ENCODE measurements at regions not wholly inside any gene's neighbourhood (a gene's known extent, or its start where the extent isn't known, plus 50 kb on each side); places are given as distances from the start of the nearest gene placed in this dataset.

- TF ChIP-seq CTCF (IDR thresholded peaks at IDR 0.05; ENCODE audit: borderline replicate concordance, extremely low read depth, insufficient read depth), result no peak
- Histone ChIP-seq H3K27ac (ENCODE audit: low read depth in 2 of 2, low read length in 2 of 2) (no peak overlapping the region), H3K9me3 (ENCODE audit: control insufficient read depth in 2 of 3, insufficient read depth in 1 of 3, low read length in 3 of 3) (no peaks in the 10 kb centered on the region), H3K4me3 (ENCODE audit: low read length in 3 of 3) (no peak overlapping the region), H3K36me3 (ENCODE audit: control insufficient read depth in 2 of 3, insufficient read depth in 3 of 3, low read length in 3 of 3) (no peaks in the 10 kb centered on the region), H3K27me3 (ENCODE audit: control insufficient read depth, insufficient read depth, low read length) (no peaks in the 10 kb centered on the region), H3K9ac (ENCODE audit: low read length in 3 of 3) (no peak overlapping the region), H3K4me1 (ENCODE audit: control insufficient read depth in 2 of 3, insufficient read depth in 2 of 3, low read depth in 1 of 3, low read length in 3 of 3) (peaks cover 0 to 3% (median 0%) of the 10 kb centered on the region in 3 donors)
- intact Hi-C loops (cut with DNase I), result no loop called here
- DNase-seq, result no peak
- FAIRE-seq, result no peak
Measured at GRCh38 chr3:124079912-124080276, 88.0 kb upstream of the ROPN1 start.

GRCh38 chr3:124082343-124082742, 90.4 kb upstream of the ROPN1 start:
- TF ChIP-seq CTCF (IDR thresholded peaks at IDR 0.05; ENCODE audit: borderline replicate concordance, extremely low read depth, insufficient read depth), result no peak
- Histone ChIP-seq H3K27me3 (ENCODE audit: control insufficient read depth, insufficient read depth, low read length) (no peaks in the 10 kb centered on the region), H3K36me3 (ENCODE audit: control insufficient read depth in 2 of 3, insufficient read depth in 3 of 3, low read length in 3 of 3) (no peaks in the 10 kb centered on the region), H3K9me3 (ENCODE audit: control insufficient read depth in 2 of 3, insufficient read depth in 1 of 3, low read length in 3 of 3) (no peaks in the 10 kb centered on the region), H3K9ac (ENCODE audit: low read length in 3 of 3) (no peak overlapping the region), H3K4me1 (ENCODE audit: control insufficient read depth in 2 of 3, insufficient read depth in 2 of 3, low read depth in 1 of 3, low read length in 3 of 3) (peaks cover 0 to 3% (median 0%) of the 10 kb centered on the region in 3 donors), H3K27ac (ENCODE audit: low read depth in 2 of 2, low read length in 2 of 2) (no peak overlapping the region), H3K4me3 (ENCODE audit: low read length in 3 of 3) (no peak overlapping the region)
- FAIRE-seq (no peak), DNase-seq (no peak)
- intact Hi-C loops (cut with DNase I), result no loop called here

GRCh38 chr3:124084022-124084881, 92.3 kb upstream of the ROPN1 start:
- intact Hi-C loops (cut with DNase I), result no loop called here

More at GRCh38 chr3:124084022-124084881, 92.3 kb upstream of the ROPN1 start:
- H3K27me3 ChIP-seq (ENCODE audit: control insufficient read depth, insufficient read depth, low read length), result no peaks in the 10 kb centered on the region
- H3K27ac ChIP-seq (ENCODE audit: low read depth in 2 of 2, low read length in 2 of 2), result no peak overlapping the region
- no peak overlapping the region for H3K9ac ChIP-seq (ENCODE audit: low read length in 3 of 3)
- H3K4me3 ChIP-seq (ENCODE audit: low read length in 3 of 3), result no peak overlapping the region
- H3K36me3 ChIP-seq (ENCODE audit: control insufficient read depth in 2 of 3, insufficient read depth in 3 of 3, low read length in 3 of 3), result no peaks in the 10 kb centered on the region
- no peak for TF ChIP-seq CTCF (IDR thresholded peaks at IDR 0.05; ENCODE audit: borderline replicate concordance, extremely low read depth, insufficient read depth)
- H3K4me1 ChIP-seq (ENCODE audit: control insufficient read depth in 2 of 3, insufficient read depth in 2 of 3, low read depth in 1 of 3, low read length in 3 of 3), result peaks cover 0 to 3% (median 0%) of the 10 kb centered on the region in 3 donors
- no peak for FAIRE-seq
- no peaks in the 10 kb centered on the region for H3K9me3 ChIP-seq (ENCODE audit: control insufficient read depth in 2 of 3, insufficient read depth in 1 of 3, low read length in 3 of 3)
- DNase-seq, result peak in 1 of 5 donors; percentile 13
